ENCODE measurements at regions not wholly inside any gene's neighbourhood (a gene's known extent, or its start where the extent isn't known, plus 50 kb on each side); places are given as distances from the start of the nearest gene placed in this dataset.

DNA sequence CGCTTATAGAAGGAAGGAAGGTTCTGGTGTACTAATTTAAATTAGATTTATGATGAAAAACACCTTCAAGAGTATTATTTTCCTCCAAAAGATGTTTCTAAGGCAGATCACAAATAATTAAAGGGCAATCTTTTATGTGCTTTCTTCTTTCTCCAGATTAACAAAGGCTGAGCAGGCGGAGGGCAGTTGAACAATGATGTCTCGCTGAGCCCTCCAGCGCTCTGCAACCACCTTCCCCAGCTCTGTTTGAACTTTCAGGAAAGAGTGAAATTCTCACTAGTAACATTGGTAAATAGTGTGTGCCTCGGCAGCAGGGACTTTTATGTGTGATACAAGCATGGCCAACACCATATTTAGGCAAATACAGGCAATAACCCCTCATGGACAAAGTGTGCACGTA lies 379.1 kb upstream of the MKI67 start:
- DNase-seq: no peak

DNA sequence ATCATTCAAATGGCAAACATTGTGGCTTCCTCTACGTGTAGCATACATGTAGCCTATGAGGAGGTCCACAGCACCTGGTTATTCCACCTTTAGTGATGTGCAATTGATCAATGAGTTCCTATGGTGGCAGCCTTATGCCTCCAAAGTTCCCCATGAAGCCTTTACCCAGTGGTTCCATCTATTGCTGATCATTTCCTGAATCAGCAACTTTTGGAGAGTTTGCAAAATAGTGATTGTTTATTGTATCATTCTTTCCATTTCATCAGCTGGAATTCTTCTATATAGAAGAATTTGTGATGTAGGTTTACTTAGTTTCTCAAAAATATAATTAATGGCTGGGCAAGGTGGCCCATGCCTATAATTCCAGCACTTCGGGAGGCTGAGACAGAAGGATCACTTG lies 380.2 kb upstream of the MKI67 start:
- no peak for DNase-seq

DNA sequence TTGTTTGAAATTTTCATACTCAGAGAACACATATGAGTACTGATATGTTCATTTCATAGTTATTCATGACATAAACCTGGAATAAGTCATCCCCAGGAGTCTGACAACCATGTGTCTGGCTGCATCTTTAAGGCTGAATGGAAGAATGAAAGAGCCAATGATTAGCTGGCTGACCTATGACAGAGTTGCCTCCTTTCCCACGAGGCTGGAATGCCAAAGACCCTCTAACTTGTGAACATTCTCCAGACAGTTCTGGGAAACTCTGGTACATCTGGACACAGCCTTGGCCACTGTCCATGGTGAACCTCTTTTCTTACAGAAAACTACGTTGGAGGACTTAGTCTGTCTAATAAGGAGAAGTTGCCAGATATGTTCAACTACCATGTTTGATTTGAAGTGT lies 380.8 kb upstream of the MKI67 start:
- DNase-seq: no peak

DNA sequence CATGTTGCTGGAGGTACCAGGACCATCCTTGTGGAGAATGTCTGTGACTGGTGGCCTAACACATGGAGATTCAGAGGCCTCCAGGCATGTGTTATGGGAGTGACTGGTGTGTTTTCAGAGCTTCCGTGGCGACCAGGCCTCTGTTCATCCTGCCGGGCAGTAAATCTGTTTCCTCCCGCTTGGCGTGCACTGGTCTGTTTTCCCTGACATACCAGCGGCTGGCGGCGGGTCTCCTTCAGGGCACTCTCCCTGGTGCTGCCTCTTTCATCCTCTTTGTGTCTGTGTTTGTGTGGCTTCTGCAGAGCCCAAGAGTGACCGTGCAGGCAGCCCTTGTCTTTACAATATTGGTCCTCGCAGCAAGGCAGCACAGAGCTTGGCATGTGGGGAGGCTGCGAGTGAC lies 385.1 kb upstream of the MKI67 start:
- no peak for DNase-seq

DNA sequence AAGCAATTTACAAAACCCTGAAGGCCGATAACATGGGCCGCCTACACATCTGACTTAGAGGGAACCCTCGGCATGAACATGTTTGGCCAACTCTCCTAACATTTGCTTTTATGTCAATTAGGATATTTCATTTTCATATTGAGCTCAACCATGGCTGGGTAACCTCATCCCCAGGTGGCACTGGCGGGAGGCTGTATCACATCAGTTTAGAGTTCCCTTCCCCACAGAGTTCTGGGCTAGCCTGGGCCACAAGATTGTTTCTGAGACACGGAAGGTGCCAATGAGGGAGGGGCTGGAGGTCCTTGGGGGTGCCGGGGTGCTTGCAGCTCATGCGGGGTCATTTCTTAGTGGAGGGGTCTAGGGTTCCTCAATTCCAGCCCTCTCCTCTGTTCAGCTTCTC lies 386.5 kb upstream of the MKI67 start:
- DNase-seq: no peak

DNA sequence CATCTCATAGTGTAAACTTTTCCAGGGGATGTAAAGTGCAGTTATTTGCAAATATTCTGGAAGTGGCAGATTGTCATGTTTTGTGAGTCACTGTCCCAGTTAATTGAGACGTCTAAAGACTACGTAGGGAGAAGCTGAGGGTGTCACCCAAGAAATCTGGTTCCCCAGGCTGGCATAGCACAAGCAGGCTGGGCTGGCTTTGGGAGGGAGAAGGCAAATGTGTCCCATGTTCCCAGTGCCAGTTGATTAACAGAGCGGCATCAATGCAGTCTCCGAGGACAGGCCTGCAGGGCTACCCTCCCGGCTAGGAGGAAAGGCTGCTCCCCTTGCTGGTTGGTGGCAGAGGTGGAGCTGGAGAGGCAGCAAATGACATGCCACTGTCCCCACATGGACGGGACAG lies 388.3 kb upstream of the MKI67 start:
- no peak for DNase-seq

DNA sequence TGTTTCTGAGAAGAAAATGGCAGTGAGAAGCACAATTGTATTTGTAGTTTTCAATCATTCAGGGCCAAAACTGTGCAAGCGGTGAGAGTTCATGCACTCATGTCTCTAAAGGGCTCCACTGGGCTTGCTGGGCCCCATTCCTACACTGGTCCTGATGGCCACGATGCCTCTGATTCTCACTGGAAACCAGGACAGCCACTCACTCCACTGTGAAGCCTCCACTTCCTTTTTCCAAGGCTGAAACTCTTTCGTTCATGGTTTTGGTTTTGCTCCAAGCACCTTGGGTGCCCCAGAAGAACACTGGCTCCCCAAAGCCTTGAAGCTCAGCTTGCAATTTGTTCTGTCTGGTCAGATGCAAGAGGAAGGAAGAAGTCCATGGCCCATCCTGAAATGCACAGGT lies 390.0 kb upstream of the MKI67 start:
- DNase-seq: no peak

DNA sequence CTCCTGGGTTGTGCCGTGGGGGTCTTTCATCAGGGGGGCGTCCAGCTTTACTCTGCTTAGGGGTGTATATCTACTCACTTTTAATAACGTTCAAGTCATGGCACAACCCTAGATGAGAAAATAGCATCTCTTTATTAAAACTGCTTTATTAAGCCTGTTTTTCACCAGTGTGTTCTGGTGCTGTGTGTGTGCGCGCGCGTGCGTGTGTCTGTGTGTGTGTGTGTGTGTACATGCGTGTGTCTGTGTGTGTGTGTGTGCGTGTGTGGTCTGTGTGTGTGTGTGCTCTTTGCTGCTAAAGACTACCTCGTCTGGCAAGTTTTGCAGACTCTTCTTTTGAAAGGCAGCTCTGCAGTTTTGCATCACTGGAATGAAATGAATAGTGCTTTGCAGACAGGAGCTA lies 390.9 kb upstream of the MKI67 start:
- DNase-seq: no peak

DNA sequence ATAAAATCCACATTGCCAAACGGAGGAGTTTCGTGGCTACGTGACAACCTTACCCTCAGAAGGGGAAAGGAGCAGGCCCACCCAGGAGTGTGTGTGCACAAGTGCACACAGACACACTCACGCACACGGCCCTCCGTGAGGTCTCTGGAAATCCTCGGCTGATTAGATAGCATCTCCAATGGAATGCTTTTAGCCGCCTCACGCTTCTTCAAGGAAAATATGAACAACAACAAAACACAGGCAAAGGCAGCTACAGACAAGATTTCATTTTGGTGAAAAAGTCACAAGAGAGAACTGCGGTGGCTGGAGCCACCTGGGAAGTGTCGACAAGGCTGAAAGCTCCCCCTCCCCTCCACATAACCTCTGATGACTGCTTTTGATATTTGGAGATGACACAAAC lies 391.8 kb upstream of the MKI67 start:
- no peak for DNase-seq

DNA sequence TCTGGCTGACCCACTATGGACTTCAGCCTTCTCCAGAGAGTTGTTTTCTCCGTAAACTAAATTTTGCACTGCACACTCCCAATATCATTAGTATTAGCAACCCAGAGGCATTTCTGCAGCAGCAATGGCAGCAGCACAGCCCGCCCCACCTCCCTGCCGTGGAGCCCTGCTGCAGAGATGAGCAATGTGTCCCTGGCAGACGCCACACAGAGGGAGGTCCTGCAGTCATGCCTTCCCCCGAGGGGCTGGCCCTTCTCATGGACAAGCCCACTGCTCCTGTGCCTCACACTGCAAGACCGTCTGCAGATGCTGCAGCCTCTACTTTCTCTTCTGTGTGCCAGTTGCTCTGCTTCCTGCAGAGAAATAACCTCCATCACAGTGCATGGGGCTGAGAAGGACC lies 393.4 kb upstream of the MKI67 start:
- no peak for DNase-seq

DNA sequence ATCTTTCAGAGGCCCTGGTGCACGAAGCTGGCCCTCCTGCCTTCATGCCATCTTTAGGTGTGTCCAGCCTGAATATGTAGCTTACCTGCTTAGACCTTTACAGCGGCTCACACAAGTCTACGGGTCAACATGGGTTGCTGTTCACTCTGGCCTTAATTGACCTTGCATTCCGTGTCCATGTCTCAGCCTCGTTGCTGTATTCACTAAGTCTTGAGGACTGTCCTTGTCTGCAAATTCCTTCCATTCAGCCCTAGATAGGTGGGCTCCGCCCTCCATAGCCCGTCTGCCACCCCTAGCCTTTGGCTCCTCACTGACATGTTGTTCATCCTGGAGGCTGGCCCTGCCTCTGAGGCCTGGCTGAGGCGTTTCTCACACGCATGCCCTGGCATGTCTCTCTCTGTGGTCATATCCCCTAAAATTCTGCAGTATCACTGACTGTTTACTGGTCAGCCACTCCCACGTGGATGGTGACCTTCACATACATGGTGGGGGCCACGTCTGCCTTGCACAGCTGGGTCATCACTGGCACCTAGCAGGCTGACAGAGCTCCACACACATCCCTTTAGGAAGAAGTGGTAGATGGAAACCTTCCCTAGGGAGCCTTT lies 394.1 kb upstream of the MKI67 start:
- DNase-seq: no peak

DNA sequence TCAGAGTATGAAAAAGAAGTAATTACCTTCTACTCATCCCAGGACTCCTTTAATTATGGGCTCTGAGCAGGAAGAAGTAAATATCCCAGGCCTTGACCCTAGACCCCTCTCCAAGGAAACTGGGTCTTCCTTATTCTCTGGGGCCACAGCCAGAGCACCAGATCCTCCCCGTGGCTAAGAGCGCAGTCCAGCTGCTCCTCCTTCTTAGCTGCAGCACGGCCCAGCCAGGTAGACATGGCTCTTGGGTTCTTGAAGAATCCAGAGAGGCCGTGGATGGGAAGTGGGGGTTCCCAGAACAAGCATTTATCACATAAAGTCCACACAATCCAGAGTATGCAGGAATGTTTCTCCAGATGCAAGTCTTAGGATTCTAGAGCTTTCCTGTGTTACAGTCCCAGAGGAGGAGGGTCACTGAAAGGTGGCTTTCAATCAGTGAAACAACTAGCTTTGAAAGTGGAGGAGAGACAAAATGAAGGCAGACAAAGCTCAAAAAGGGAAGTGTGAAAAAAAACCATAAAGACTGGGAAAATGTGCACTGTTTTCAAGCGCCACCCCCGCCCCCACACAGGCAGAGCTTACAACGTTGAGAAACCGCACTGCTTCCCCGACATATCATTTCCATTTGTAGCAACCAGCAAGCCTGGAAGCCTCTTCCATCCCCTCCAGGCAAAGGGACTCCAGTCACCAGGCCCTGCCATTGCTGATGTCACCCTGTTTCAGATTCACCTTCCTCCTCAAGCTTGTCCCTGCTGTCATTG lies 396.5 kb upstream of the MKI67 start:
- DNase-seq: no peak

DNA sequence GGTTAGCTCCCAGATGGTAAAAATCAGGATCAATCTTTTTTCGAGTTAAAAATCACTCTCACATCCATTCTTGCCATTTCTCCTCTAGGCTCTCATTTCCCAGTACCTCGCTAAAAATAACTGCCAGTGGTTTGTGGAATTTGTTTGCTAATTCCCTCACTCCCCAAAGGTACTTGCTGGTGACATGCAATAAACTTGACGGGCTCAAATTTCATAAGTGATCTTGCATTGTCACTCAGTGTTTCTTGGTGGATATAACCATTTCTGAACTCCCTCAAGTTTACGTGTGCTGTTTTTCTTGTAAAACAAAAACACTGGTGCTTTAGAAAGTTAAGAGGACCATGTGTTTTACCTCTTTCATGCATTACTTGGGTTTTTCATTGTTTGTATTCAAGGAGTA lies 399.2 kb upstream of the MKI67 start:
- no peak for DNase-seq

DNA sequence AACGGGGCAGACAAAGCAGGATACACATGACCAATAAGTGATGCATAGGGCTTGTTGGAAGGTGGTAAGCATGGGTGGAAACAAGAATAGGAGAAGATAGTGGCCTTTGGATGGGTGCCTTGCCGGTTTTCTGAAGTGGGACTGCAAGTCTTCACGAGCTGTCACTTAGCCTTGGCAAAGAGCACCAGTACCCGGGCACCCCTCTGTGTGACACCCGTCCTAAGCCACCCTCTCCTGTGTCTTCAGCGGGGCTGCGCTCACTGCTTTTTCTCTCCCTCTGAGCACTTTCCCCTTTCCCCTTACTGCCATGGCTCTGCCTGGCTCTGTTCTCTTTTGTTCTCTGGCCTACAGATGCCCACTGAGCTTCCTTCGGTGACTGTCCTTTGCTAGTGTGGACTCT lies 399.7 kb upstream of the MKI67 start:
- DNase-seq: no peak

DNA sequence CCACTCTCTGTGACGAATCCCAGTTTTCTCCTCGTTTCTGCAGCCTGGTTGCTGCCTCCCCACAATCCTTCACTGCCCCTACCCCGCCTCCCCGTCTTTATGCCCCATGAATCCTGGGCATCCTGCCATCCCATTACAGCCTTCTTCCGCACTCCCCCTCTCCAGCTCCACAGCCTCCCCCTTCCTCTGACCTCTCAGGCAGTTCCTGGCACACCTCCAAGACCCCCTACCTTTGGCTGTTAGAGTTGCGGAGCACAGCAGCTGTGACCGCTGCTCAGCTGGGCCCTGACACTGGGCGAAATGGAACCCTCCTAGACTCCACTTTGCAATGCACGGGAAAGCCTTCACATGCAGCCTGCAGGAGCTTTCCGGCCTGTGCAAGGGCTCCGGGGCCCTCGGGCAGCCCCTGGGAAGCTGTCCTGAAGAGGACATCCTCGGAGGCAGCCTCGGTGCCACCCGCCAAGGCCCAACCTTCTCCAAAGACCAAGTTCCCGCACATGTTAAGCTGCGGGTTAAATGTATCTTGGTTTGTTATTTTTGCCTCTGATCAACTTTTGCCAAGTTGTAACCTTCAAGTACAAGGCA lies 400.7 kb upstream of the MKI67 start:
- no peak for DNase-seq

DNA sequence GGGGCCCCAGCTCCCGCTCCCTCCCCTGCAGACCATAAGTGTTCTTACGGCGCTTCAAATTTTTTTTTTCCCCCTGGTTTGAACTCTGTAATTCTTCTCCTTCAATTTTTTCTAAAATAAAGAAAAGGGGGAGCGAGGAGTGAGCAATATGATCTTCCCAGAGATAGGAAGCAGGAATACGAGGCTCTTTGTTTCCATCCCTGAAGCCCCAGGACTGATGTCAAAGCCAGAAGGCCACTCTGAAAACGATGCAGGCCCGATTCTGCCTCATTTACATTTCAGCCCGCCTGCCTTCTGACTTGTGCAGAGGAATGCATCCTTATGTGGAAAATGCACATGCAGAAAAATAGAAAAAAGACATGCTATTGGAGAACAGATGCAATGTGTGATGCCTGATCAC lies 401.5 kb upstream of the MKI67 start:
- DNase-seq: no peak

DNA sequence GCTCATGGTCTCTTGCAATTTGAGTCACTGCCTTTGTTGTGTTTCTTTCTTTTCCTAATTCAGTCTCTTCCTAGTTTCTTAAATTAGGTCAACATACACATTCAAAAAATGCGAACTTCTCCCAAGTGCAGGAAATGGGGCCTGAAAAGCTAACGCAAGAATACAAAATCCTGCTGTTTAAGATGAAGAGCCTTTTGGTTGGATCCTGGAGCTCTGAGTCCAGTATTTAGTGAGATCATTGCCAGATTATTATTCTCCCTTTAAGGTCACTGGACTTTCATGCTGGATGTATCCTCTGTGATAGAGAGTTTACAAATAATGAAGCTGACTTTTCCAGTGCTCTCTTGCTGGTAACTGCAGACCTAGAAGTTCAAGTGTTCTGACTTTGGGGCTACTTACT lies 401.9 kb upstream of the MKI67 start:
- DNase-seq: no peak

DNA sequence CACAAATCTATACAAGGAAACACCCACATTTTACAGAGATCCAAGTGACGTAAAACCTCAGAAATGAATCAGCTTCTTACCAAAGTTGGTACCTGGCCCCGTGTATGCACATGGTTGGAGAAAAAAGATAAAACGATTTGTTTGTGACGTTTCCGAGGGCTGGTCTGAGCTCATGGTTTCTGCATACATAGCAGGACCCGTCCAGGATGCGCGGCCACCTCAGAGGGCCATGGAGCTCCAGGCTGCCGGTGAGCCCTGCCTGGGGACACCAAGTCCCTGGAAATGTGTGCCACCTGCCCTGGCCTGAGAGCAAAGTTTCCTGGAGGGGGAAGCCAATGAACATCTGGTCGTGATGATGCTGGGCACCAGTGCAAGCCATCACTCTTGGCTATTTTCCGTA lies 402.6 kb upstream of the MKI67 start:
- no peak for DNase-seq

DNA sequence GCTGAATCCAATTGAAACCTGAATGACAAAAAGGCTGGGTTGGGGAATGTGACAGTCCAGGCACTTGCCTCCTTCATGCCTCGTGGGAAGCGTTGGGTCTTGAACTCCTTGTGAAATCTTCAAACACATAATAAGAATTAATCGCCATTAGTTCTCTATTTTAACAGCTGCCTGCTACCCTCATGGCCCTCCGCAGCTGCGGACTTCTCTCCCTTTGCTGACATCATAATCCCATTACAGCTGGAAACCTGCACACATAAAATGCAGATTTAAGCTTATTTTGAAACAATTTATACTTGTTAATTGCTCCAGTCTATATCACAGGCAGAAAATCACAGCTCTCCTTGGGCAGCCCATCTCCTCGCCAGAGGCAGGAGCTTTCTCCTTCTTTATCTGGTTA lies 403.0 kb upstream of the MKI67 start:
- no peak for DNase-seq

DNA sequence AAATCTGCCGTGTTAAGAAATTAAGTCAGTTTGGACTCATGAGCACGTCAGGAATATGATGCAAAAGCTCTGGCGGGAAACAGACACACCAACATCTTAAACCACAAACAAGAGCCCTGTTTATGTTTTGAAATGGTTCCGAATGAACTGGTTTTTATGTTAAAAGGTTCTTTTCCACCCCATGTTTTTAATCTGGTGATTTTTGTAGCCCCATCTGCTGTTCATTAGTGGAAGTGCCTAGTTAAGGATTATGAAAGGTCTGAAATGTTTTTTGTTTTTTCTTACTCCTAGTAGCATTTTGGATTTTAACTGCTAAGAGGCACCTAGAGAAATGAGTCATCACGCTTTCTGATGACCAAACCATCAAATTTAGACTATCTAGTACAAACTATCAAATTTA lies 404.1 kb upstream of the MKI67 start:
- no peak for DNase-seq

DNA sequence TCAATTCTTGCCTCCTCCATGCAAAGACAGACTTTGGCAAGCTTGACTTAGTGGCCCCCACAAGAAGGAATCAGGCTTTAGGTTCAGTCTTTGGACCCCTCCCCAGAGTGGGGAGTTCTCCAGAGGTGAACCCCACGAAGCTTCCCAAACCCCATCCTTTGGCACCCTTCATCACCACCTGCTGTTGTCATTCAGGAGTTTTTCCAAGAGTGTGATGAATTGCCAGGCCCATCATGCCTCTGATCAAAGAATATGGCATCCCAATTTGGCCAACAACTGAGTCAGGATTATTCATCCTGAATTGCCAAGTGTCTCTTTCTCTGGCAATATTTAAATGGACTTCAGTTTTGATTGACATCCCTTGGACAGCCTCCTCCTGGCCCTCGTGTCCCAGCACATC lies 404.7 kb upstream of the MKI67 start:
- no peak for DNase-seq

DNA sequence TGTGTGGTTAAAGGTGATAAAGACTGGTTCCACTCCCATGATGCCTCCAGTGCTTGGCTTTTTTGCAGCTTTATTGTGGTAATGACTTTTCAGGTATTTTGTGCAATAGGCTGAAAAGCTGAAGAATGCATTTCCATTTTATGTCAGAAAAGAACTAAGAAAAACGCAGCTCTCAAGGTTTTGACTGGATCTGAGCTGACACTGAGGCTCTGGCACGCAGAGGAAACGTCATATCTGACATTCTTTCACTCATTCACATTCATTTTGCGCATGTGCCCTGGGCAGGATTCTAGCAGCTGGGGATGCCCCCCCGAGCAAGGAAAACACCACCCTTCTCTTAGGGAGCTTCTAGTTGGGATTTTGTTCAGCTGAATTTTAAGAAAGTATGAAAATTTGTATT lies 408.5 kb upstream of the MKI67 start:
- no peak for DNase-seq

DNA sequence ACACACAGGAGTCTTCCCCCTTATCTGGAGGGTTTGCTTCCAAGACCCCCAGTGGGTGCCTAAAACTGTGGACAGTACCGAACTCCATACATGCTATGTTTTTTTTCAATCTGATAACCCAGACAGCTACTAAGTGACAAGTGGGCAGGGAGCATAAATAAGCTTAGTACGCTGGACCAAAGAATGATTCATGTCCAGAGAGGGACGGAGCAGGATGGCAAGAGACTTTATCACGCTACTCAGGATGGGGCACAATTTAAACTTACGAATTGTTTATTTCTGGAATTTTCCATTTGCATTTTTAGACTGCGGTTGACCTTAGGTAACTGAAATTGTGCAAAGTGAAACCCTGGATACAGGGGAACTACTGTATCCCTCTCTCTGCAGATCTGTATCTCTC lies 410.0 kb upstream of the MKI67 start:
- DNase-seq: no peak

DNA sequence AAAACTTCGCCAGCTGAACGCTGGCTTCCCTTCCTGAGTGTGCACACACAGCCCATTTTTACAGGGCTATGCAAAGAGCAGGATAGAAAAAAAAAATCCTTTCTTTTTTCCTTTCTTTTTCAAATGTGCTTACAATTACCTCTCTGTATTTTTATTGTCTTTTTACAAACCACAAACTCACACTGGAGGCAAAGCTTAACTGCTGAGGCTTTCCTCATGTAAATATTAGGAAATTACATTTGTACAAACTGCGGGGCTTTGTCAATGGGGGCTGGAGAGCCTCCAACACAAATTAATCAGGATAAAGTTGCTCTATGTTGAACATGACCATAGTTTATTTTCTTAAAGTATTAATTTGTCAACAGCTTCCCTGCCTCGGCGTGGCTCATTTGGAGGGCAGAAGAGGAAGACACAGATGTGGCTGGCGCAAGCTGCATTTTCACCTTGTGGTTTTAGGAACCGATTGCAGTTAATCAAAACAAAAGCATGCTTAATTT lies 411.7 kb upstream of the MKI67 start:
- no peak for DNase-seq

DNA sequence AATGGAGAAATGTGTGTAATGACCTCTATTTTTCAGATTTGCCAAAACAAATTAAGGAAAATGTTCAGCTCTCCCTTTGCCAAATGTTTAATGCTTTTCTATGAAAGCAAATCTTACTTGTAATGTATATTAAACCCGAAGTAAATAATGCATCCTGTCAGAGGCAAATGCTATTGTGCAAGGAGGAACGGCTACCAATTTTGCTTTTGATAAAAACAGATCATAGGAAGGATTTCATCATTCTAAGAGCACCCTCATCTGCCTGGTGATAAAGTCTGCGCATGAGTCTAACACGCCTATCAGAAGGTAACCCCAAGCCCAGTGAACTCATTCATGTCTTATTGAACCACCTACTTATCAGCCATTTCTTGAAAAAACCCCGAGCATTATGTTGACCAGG lies 412.4 kb upstream of the MKI67 start:
- no peak for DNase-seq
